Kidney epithelial cell (primary cell): ENCODE measurements at regions not wholly inside any gene's neighbourhood (a gene's known extent, or its start where the extent isn't known, plus 50 kb on each side); places are given as distances from the start of the nearest gene placed in this dataset.
"Not testable (repeated sequence)": the region's sequence is repeated elsewhere in the genome, so short reads cannot be mapped to it uniquely, and the experiment has no call there.

ENCODE experiments used
- DNase-seq: peaks from one replicate; pipeline ENCODE4 v3.0.0-alpha.2; 2010; ENCODE audit warnings: low read depth
- H3K27me3 ChIP-seq: 2 replicates; pipeline ENCODE4 v1.6.0; 2011; ENCODE audit warnings: low read length; ENCODE audit not compliant: control insufficient read depth, insufficient read depth
- H3K36me3 ChIP-seq: 2 replicates; pipeline ENCODE4 v1.5.1; 2011; ENCODE audit warnings: low read length; ENCODE audit not compliant: control insufficient read depth, insufficient read depth
- H3K4me3 ChIP-seq: 2 replicates; pipeline ENCODE4 v1.5.1; 2011; ENCODE audit warnings: low read depth, mild to moderate bottlenecking, control low read depth, low read length

DNA sequence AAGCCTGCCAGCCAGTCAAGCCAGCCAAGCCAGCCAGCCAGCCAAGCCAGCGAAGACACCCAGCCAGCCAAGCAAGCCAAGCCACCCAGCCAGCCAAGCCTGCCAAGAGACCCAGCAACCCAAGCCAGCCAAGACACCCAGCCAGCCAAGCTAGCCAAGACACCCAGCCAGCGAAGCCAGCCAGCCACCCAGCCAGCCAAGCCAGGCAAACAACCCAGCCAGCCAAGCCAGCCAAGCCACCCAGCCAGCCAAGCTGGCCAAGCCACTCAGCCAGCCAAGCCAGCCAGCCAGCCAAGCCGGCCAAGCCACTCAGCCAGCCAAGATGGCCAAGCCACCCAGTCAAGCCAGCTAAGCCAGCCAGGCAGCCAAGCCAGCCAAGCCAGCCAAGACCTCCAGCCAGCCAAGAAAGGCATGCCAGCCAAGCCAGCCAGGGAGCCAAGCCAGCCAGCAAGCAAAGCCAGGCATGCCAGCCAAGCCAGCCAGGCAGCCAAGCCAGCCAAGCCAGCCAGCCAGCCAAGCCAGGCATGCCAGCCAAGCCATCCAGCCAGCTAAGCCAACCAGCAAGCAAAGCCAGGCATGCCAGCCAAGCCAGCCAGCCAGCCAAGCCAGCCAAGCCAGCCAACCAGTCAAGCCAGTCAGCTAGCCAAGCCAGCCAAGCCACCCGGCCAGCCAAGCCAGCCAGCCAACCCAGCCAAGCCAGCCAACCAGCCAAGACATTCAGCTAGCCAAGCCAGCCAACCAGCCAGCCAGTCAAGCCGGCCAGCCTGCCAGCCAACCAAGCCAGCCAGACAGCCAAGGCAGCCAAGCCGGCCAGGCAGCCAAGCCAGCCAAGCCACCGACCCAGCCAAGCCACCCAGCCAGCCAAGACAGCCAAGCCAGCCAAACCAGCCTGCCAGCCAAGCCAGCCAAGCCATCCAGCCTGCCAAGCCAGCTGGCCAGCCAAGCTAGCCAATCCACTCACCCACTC is 323.8 kb upstream of the PLGLB2 start:
- not testable (repeated sequence) for H3K27me3 ChIP-seq, H3K36me3 ChIP-seq, DNase-seq, H3K4me3 ChIP-seq

DNA sequence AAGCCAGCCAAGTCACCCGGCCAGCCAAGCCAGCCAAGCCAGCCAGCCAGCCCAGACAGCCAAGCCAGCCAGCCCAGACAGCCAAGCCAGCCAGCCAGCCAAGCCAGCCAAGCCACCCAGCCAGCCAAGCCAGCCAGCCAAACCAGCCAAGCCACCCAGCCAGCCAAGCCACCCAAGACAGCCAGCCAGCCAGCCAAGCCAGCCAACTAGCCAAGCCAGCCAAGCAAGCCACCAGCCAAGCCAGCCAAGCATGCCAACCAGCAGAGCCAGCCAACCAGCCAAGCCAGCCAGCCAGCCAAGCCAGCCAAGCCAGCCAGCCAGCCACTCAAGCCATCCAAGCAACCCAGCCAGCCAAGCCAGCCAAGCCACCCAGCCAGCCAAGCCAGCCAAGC is 323.1 kb upstream of the PLGLB2 start:
- DNase-seq, H3K4me3 ChIP-seq, H3K36me3 ChIP-seq, H3K27me3 ChIP-seq: not testable (repeated sequence)

DNA sequence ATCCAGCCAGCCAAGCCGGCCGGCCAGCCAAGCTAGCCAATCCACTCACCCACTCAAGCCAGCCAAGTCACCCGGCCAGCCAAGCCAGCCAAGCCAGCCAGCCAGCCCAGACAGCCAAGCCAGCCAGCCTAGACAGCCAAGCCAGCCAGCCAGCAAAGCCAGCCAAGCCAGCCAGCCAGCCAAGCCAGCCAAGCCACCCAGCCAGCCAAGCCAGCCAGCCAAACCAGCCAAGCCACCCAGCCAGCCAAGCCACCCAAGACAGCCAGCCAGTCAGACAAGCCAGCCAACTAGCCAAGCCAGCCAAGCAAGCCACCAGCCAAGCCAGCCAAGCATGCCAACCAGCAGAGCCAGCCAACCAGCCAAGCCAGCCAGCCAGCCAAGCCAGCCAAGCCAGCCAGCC is 322.7 kb upstream of the PLGLB2 start:
- H3K27me3 ChIP-seq, H3K36me3 ChIP-seq, H3K4me3 ChIP-seq, DNase-seq: not testable (repeated sequence)

DNA sequence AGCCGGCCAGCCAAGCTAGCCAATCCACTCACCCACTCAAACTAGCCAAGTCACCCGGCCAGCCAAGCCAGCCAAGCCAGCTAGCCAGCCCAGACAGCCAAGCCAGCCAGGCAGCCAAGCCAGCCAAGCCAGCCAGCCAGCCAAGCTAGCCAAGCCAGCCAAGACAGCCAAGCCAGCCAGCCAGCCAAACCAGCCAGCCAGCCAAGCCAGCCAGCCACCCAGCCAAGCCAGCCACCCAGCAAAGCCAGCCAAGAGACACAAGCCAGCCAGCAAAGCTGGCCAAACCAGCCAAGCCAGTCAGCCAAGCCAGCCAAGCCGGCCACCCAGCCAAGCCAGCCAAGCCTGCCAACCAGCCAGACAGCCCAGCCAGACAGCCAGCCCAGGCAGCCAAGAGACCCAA is 322.2 kb upstream of the PLGLB2 start:
- H3K36me3 ChIP-seq, DNase-seq, H3K4me3 ChIP-seq, H3K27me3 ChIP-seq: not testable (repeated sequence)

DNA sequence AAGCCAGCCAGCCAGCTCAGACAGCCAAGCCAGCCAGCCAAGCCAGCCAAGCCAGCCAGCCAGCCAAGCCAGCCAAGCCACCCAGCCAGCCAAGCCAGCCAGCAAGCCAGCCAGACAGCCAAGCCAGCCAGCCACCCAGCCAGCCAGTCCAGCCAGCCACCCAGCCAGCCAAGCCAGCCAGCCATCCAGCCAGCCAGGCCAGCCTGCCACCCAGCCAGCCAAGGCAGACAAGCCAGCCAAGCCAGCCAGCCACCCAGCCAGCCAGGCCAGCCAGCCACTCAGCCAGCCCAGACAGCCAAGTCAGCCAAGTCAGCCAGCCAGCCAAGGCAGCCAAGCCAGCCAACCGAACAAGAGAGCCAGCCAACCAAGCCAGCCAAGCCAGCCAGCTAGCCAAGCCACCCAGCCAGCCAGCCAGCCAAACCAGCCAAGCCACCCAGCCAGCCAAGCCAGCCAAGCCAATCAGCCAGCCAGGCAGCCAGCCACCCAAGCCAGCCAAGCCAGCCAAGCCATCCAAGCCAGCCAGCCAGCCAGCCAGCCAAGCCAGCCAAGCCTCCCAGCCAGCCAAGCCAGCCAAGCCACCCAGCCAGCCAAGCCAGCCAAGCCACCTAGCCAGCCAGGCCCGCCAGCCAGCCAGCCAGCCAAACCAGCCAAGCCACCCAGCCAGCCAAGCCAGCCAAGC is 319.3 kb upstream of the PLGLB2 start:
- not testable (repeated sequence) for H3K36me3 ChIP-seq, DNase-seq, H3K27me3 ChIP-seq, H3K4me3 ChIP-seq

DNA sequence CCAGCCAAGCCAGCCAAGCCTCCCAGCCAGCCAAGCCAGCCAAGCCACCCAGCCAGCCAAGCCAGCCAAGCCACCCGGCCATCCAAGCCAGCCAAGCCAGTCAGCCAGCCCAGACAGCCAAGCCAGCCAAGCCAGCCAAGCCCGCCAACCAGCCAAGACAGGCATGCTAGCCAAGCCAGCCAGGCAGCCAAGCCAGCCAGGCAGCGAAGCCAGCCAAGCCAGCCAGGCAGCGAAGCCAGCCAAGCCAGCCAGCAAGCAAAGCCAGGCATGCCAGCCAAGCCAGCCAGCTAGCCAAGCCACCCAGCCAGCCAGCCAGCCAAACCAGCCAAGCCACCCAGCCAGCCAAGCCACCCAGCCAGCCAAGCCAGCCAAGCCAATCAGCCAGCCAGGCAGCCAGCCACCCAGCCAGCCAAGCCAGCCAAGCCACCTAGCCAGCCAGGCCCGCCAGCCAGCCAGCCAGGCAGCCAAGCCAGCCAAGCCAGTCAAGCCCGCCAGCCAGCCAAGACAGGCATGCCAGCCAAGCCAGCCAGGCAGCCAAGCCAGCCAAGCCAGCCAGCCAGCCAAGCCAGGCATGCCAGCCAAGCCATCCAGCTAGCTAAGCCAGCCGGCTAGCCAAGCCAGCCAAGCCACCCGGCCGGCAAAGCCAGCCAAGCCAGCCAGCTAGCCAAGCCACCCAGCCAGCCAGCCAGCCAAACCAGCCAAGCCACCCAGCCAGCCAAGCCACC is 318.5 kb upstream of the PLGLB2 start:
- H3K4me3 ChIP-seq, H3K36me3 ChIP-seq, DNase-seq, H3K27me3 ChIP-seq: not testable (repeated sequence)

DNA sequence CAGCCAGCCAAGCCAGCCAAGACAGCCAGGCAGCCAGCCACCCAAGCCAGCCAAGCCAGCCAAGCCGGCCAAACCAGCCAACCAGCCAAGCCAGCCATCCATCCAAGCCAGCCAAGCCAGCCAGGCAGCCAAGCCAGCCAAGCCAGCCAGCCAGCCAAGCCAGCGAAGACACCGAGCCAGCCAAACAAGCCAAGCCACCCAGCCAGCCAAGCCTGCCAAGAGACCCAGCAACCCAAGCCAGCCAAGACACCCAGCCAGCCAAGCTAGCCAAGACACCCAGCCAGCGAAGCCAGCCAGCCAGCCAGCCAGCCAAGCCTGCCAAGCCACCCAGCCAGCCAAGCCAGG is 318.0 kb upstream of the PLGLB2 start:
- not testable (repeated sequence) for H3K36me3 ChIP-seq, DNase-seq, H3K4me3 ChIP-seq, H3K27me3 ChIP-seq

DNA sequence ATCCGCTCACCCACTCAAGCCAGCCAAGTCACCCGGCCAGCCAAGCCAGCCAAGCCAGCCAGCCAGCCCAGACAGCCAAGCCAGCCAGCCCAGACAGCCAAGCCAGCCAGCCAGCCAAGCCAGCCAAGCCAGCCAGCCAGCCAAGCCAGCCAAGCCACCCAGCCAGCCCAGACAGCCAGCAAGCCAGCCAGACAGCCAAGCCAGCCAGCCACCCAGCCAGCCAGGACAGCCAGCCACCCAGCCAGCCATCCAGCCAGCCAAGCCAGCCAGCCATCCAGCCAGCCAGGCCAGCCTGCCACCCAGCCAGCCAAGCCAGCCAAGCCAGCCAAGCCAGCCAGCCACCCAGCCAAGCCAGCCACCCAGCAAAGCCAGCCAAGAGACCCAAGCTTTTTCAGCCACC is 316.8 kb upstream of the PLGLB2 start:
- not testable (repeated sequence) for DNase-seq, H3K36me3 ChIP-seq, H3K4me3 ChIP-seq, H3K27me3 ChIP-seq

DNA sequence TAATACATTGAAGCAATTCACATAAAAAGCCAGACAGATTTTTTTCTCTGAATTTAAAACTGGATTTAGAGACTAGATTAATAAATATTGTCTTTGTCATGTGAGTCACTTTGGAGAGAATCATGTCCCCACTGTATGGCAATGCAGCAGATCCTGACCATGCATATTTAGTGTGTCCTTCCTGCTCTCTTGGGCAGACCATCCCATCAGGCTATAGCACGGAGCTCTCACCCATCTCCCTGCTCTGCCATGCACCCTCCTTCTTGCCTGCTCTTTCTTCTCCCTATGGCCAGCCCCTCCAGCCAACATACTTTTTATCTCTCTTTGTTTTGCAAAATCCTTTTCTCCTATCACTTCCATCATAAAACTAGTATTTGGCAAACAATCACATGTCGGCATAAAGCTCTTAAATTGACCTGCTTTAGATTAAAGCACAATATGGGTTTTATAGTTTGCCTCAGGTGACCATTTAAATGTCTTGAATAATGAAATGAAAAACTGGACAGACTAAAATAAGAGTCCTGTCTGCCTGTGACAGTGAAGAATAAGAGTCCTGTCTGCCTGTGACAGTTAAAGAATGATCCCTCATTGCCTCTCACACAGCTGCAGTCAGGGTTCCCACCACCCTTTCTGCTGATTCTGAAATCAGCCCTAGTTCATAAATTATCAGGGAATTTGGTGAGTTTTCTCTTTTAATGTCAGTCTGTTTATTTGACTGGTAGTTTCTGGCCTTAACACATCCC is 315.0 kb upstream of the PLGLB2 start:
- H3K27me3 ChIP-seq, H3K36me3 ChIP-seq, H3K4me3 ChIP-seq, DNase-seq: not testable (repeated sequence)

DNA sequence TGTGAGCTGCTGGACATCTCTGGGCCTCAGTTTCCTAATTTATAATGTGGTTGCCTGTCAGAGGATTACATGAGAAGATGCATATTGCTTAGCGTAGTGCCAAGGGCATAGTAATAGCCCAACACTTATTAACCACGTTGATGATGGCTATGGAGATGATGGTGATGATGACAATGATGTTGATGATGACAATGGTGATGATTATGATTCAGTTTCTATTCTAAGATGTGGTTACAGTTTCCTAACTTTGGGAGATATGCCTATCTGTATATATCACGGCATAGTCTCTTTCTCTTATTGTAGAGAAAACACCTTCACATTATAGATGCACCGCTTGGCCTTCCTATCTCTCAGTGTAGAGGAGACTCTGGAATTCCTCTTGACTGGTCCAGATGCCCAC is 311.9 kb upstream of the PLGLB2 start:
- H3K4me3 ChIP-seq, H3K27me3 ChIP-seq, DNase-seq: not testable (repeated sequence)

DNA sequence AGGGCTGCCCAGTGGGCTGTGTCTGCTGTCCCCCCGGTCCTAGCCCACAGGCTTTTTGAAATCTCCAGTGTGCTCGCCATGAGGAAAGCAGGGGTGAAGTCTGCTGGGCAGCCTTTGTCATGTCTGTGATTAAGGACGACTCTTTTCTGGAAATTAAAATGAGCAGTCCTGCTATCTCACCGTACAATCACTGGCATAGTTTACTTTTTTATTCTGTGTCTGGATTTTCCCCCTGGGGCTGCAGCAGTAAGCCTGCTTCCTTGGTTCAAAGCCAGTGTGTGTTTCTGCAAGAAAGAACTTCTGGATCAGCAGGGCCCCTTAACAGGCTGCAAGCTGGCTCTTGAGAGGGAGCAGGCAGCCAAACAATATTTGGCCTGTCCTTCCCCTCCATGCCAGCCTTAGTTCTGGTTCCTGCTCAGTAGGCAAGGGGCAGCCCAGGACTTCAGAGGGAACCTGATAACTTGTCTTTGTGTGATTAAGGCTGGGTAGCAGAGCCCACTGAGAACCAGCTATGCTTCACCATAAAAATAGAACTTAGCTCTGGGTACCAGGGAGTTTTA is 310.1 kb upstream of the PLGLB2 start:
- not testable (repeated sequence) for DNase-seq, H3K27me3 ChIP-seq

More for the DNA sequence above, 311.9 kb upstream of the PLGLB2 start:
- not testable (repeated sequence) for H3K36me3 ChIP-seq

DNA sequence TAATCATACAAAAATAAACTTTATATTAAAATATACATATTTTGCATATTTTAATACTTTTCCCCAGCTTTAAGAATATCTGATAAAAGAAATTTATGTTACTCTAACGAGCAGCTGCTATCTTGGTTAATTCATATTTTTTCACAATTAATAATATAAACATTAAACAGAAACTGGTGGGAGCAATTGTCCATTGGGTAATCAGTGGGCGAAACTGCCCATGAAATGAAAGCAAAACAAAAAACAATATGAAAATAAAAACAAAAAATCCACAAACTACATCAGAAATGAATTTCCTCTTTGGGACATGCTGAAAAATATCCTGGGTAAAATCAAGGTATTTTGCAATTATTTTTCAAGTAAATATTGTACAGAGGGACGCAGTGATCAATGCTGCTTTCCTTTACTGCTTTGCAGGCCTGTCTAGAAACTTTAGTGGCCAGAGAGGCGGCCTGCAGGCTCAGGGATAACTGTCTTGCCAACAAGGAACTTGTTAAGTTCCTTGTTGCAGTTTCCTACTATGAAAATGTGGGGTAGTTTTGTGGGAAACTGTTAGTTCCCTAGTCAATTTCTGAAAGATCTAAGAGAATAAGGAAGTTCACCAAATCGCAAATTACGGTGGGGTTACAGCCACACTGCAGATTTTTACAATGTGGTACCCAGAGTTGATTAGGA is 309.0 kb upstream of the PLGLB2 start:
- DNase-seq, H3K4me3 ChIP-seq, H3K36me3 ChIP-seq, H3K27me3 ChIP-seq: not testable (repeated sequence)

More for the DNA sequence above, 310.1 kb upstream of the PLGLB2 start:
- H3K36me3 ChIP-seq, H3K4me3 ChIP-seq: not testable (repeated sequence)

DNA sequence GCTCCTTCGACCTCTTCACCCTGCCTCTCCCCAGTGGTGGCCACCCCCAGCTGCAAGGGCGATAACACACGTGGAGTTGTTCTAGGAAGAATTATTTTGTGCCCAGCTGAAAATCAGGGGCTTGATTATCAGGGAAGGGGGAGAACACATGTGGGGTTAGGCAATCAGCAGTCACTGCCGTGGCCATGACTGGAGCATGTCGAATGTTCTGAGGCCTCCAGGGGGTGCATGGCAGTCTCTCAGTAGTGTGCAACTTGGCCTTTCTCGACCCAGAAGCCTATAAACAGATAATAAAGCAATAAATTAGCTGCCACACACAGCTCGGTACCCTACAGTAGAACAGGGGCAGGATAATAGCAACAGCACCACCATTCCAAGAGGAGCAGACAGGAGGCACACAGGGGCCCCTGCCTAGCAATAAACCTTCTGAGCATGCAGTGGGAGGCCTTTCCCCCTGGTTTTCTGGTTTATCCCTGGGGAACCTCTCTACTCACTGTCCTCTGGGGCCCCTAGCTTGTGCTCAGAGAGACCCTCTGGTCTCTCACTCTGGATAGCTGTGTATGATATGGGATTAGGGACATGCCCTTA is 308.2 kb upstream of the PLGLB2 start:
- H3K27me3 ChIP-seq, DNase-seq, H3K4me3 ChIP-seq, H3K36me3 ChIP-seq: not testable (repeated sequence)
